HUES64 (cell line): ENCODE measurements at regions not wholly inside any gene's neighbourhood (a gene's known extent, or its start where the extent isn't known, plus 50 kb on each side); places are given as distances from the start of the nearest gene placed in this dataset.
"Not testable (repeated sequence)": the region's sequence is repeated elsewhere in the genome, so short reads cannot be mapped to it uniquely, and the experiment has no call there.

Experiments used
- H3K27ac ChIP-seq: 2 replicates; pipeline ENCODE4 v1.7.0; 2013; ENCODE audit warnings: low read depth, low read length, inconsistent platforms
- H3K27me3 ChIP-seq: 2 replicates; pipeline ENCODE4 v1.6.1; 2013; ENCODE audit warnings: mild to moderate bottlenecking, low read length; ENCODE audit not compliant: insufficient read depth
- H3K36me3 ChIP-seq: 2 replicates; pipeline ENCODE4 v1.6.1; 2013; ENCODE audit warnings: mild to moderate bottlenecking, low read length; ENCODE audit not compliant: insufficient read depth
- H3K4me1 ChIP-seq: 2 replicates; pipeline ENCODE4 v1.6.1; 2013; ENCODE audit warnings: mild to moderate bottlenecking, low read length, moderate library complexity; ENCODE audit not compliant: insufficient read depth
- H3K4me3 ChIP-seq: 2 replicates; pipeline ENCODE4 v1.5.1; 2013; ENCODE audit warnings: mild to moderate bottlenecking, low read length, moderate library complexity
- H3K9ac ChIP-seq: 2 replicates; pipeline ENCODE4 v1.6.1; 2013; ENCODE audit warnings: mild to moderate bottlenecking, low read depth, low read length
- H3K9me3 ChIP-seq: 2 replicates; pipeline ENCODE4 v1.6.1; 2013; ENCODE audit warnings: low read depth, low read length; ENCODE audit not compliant: insufficient read depth
- WGBS: fragments of 150-250, 120-280 bp; methylation state at CpG from one replicate; pipeline ENCODE4 v1.1.7; 2013; ENCODE audit warnings: missing lambda C conversion rate; 5-methylcytosine and 5-hydroxymethylcytosine counted together

DNA sequence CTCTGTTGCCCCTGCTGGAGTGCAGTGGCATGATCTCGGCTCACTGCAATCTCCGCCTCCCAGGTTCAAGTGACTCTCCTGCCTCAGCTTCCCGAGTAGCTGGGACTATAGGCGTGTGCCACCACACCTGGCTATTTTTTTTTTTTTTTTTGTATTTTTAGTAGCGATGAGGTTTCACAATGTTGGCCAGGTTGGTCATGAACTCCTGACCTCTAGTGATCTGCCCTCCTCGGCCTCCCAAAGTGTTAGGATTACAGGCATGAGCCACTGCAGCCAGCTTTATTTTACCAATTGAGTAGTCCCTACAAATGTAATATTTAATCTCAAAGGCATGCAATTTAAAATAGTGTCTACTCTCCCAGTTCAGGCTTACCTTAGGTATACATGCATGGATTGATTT is 1487.2 kb upstream of the WWC1 start:
- not testable (repeated sequence) for H3K9me3 ChIP-seq, H3K36me3 ChIP-seq, H3K4me1 ChIP-seq, H3K9ac ChIP-seq, H3K27me3 ChIP-seq, H3K4me3 ChIP-seq, H3K27ac ChIP-seq
- WGBS, result 93% methylated on average over 6 of the region's 6 CpGs

DNA sequence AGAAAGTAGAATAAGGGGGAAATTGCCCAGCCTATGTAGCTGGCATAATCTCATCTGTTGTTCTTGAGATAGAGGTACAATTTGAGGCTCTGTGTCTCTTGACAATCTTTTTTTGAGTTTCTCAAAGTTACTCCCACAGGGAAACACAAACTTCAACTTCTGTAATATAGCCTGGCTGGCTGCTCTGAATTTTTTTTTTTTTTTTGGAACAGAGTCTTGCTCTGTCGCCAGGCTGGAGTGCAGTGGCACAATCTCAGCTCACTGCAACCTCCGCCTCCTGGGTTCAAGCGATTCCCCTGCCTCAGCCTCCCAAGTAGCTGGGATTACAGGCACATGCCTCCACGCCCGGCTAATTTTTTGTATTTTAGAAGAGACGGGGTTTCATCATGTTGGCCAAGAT is 1486.8 kb upstream of the WWC1 start:
- not testable (repeated sequence) for H3K27ac ChIP-seq, H3K27me3 ChIP-seq, H3K4me1 ChIP-seq, H3K9ac ChIP-seq, H3K4me3 ChIP-seq, H3K9me3 ChIP-seq, H3K36me3 ChIP-seq
- WGBS, result 98% methylated on average over 6 of the region's 6 CpGs

GRCh38 chr5:166810093-166810658 is 1481.3 kb upstream of the WWC1 start:
- 89% methylated on average over 28 of the region's 28 CpGs for WGBS
- H3K4me1 ChIP-seq, H3K27me3 ChIP-seq, H3K36me3 ChIP-seq, H3K9me3 ChIP-seq, H3K27ac ChIP-seq, H3K9ac ChIP-seq, H3K4me3 ChIP-seq: not testable (repeated sequence)

DNA sequence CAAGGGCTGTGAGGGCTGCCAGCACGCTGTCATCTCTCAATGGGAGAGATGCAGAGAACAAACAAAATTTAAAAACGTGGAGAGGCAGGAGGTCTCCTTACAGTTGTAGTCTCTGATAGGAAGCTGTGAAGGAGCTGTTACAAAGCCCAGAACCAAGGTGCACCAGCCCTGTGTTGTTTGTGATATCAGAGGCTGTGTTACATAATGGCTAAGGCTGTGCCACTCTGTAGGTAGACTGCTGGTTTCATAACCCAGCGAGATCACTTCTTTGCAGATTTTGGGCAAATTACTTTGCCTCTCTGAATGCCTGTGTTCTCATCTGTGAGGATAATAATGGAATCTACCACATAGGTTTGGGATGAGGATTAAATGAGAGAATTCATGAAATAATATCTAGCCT is 1480.7 kb upstream of the WWC1 start:
- no peak overlapping the region for H3K4me3 ChIP-seq
- H3K36me3 ChIP-seq, result no peaks in the 10 kb centered on the region
- no peak overlapping the region for H3K9ac ChIP-seq
- no peaks in the 10 kb centered on the region for H3K27me3 ChIP-seq
- H3K4me1 ChIP-seq, result no peaks in the 10 kb centered on the region
- H3K9me3 ChIP-seq, result 0 out of 2 replicates have a peak, but pooled peaks cover 3% of the 10 kb centered on the region
- WGBS, result 93% methylated on average over 3 of the region's 3 CpGs
- no peak overlapping the region for H3K27ac ChIP-seq

DNA sequence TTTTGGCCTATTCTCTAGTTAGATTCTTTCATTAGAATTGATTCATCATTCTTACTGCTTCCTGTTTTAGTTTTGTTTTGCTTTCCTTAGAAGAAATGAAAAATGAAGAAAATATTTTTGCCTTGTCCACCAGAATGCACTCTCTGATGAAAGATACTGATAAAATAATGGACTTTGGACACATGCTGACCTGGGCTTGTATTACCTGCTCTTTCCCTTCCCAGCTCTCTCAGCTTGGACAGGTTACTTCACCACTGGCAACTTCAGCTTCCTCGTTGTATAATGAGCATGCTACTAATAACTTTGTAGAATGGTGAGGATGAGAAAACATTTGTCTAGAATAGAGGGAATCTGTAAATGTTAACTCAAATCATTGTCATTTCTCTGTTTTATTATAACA is 1468.1 kb upstream of the WWC1 start:
- WGBS, result 100% methylated on average over 1 of the region's 1 CpG
- no peaks in the 10 kb centered on the region for H3K36me3 ChIP-seq
- no peak overlapping the region for H3K9ac ChIP-seq
- H3K4me1 ChIP-seq, result no peaks in the 10 kb centered on the region
- no peak overlapping the region for H3K27ac ChIP-seq
- no peaks in the 10 kb centered on the region for H3K9me3 ChIP-seq
- H3K4me3 ChIP-seq, result no peak overlapping the region
- no peaks in the 10 kb centered on the region for H3K27me3 ChIP-seq

DNA sequence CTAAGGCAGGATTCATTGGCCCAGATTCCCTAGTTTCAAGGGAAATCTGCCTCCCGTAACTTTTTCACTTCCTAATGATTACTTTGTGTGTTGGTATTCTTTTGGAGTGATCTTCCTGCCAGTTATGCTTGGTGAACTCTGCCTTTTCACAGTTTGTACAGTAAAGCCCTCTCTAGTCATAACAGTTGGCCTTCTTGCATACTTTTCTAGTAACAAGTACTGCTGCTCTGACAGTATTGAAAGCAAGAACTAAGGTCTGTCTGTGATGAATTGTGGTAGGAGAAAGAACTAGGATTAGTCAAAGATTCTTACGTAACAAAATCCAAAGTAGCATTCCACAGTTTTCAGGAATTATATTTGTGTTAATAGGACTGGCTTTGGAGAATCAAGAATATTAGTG is 1457.2 kb upstream of the WWC1 start:
- H3K36me3 ChIP-seq, result no peaks in the 10 kb centered on the region
- no peak overlapping the region for H3K4me3 ChIP-seq
- no peaks in the 10 kb centered on the region for H3K9me3 ChIP-seq
- no peak overlapping the region for H3K9ac ChIP-seq
- WGBS, result 94% methylated on average over 2 of the region's 2 CpGs
- no peaks in the 10 kb centered on the region for H3K27me3 ChIP-seq
- H3K4me1 ChIP-seq, result no peaks in the 10 kb centered on the region
- no peak overlapping the region for H3K27ac ChIP-seq

- WGBS, result 88% methylated on average over 4 of the region's 4 CpGs
- Histone ChIP-seq H3K9ac (no peak overlapping the region), H3K4me1 (no peaks in the 10 kb centered on the region), H3K9me3 (peaks cover 4% of the 10 kb centered on the region; the same call in 1 of the 2 replicates), H3K27ac (no peak overlapping the region), H3K36me3 (no peaks in the 10 kb centered on the region), H3K27me3 (no peaks in the 10 kb centered on the region), H3K4me3 (no peak overlapping the region)
Measured at GRCh38 chr5:166845044-166845443, 1446.4 kb upstream of the WWC1 start.

DNA sequence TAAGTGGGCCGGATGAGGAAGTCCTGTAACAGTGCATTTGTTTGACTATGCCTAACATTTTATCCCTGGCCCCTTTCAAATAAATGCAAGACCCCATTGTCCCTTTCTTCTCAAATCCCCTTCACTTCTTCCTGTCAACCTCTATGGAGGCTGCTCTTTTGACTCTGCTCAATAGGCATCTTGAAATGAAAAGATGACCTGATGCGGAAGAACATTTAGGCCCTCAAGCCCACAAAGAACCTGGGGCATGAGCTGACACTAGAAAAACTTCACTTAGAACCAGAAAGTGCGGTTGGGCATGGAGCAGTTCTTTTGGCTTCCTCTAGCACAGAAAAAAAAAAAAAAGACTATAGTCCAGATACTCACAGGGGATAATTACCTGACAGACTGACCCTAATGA is 1434.7 kb upstream of the WWC1 start:
- no peaks in the 10 kb centered on the region for H3K27me3 ChIP-seq
- 98% methylated on average over 3 of the region's 3 CpGs for WGBS
- no peak overlapping the region for H3K9ac ChIP-seq
- no peaks in the 10 kb centered on the region for H3K9me3 ChIP-seq
- H3K27ac ChIP-seq, result no peak overlapping the region
- H3K36me3 ChIP-seq, result no peaks in the 10 kb centered on the region
- no peaks in the 10 kb centered on the region for H3K4me1 ChIP-seq
- no peak overlapping the region for H3K4me3 ChIP-seq

- H3K9me3 ChIP-seq, result no peaks in the 10 kb centered on the region
- no peaks in the 10 kb centered on the region for H3K27me3 ChIP-seq
- H3K9ac ChIP-seq, result no peak overlapping the region
- WGBS, result 96% methylated on average over 5 of the region's 5 CpGs
- H3K27ac ChIP-seq, result no peak overlapping the region
- no peak overlapping the region for H3K4me3 ChIP-seq
- H3K36me3 ChIP-seq, result no peaks in the 10 kb centered on the region
- H3K4me1 ChIP-seq, result no peaks in the 10 kb centered on the region
Measured at GRCh38 chr5:166860426-166860825, 1431.0 kb upstream of the WWC1 start.

GRCh38 chr5:166862581-166862980 is 1428.9 kb upstream of the WWC1 start:
- WGBS, result 91% methylated on average over 4 of the region's 5 CpGs
- no peak overlapping the region for H3K9ac ChIP-seq

GRCh38 chr5:166865206-166865605 is 1426.2 kb upstream of the WWC1 start:
- no peaks in the 10 kb centered on the region for H3K36me3 ChIP-seq
- H3K27ac ChIP-seq, result no peak overlapping the region
- no peaks in the 10 kb centered on the region for H3K9me3 ChIP-seq
- H3K4me1 ChIP-seq, result no peaks in the 10 kb centered on the region
- H3K27me3 ChIP-seq, result no peaks in the 10 kb centered on the region
- WGBS, result 94% methylated on average over 6 of the region's 6 CpGs
- H3K9ac ChIP-seq, result no peak overlapping the region
- H3K4me3 ChIP-seq, result no peak overlapping the region

More at GRCh38 chr5:166862581-166862980, 1428.9 kb upstream of the WWC1 start:
- no peaks in the 10 kb centered on the region for H3K9me3 ChIP-seq
- no peaks in the 10 kb centered on the region for H3K27me3 ChIP-seq
- no peaks in the 10 kb centered on the region for H3K36me3 ChIP-seq
- no peak overlapping the region for H3K4me3 ChIP-seq
- H3K27ac ChIP-seq, result no peak overlapping the region
- no peaks in the 10 kb centered on the region for H3K4me1 ChIP-seq

DNA sequence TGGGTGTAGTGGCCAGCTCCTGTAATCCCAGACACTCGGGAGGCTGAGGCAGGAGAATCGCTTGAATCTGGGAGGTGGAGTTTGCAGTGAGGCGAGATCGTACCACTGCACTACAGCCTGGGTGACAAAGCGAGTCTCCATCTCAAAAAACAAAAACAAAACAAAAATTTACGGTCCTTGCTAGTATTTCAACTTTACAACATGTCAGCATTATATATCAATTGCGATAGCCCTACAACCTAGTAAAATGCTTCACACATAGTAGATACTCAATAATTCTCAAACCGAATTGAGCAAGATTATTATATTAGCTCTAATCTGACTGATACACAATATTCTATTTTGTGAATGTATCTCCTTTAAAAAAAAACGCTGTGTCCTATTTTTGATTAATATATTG is 1411.0 kb upstream of the WWC1 start:
- Histone ChIP-seq H3K9ac (no peak overlapping the region), H3K36me3 (no peaks in the 10 kb centered on the region), H3K27ac (no peak overlapping the region), H3K4me1 (peaks cover 28% of the 10 kb centered on the region), H3K27me3 (no peaks in the 10 kb centered on the region), H3K9me3 (no peaks in the 10 kb centered on the region), H3K4me3 (no peak overlapping the region)
- WGBS, result 96% methylated on average over 6 of the region's 9 CpGs
